Suppressor macrophage treated with lipopolysaccharide for 1 hour (primary cell): ENCODE measurements at regions not wholly inside any gene's neighbourhood (a gene's known extent, or its start where the extent isn't known, plus 50 kb on each side); places are given as distances from the start of the nearest gene placed in this dataset.
"Not testable (repeated sequence)": the region's sequence is repeated elsewhere in the genome, so short reads cannot be mapped to it uniquely, and the experiment has no call there.

Experiments
- DNase-seq, 3 donors: peaks; one replicate each; pipeline ENCODE4 v3.0.0-alpha.2; 2020 to 2022

GRCh38 chr6:12523726-12524125 lies 192.8 kb upstream of the PHACTR1 start:
- no peak for DNase-seq

- DNase-seq, result no peak
These were observed 191.3 kb upstream of the PHACTR1 start for GRCh38 chr6:12525276-12525675.

- no peak for DNase-seq
These were observed 189.2 kb upstream of the PHACTR1 start for GRCh38 chr6:12527339-12527738.

GRCh38 chr6:12528136-12528535 lies 188.4 kb upstream of the PHACTR1 start:
- no peak for DNase-seq

GRCh38 chr6:12528581-12529363 lies 187.8 kb upstream of the PHACTR1 start:
- no peak for DNase-seq

GRCh38 chr6:12529364-12530019 lies 187.1 kb upstream of the PHACTR1 start:
- no peak for DNase-seq

- no peak for DNase-seq
These were observed 186.2 kb upstream of the PHACTR1 start for GRCh38 chr6:12530345-12530744.

- DNase-seq, result no peak
These were observed 183.0 kb upstream of the PHACTR1 start for GRCh38 chr6:12533586-12533985.

GRCh38 chr6:12534069-12534853 lies 182.3 kb upstream of the PHACTR1 start:
- DNase-seq, result no peak

GRCh38 chr6:12535586-12536314 lies 180.8 kb upstream of the PHACTR1 start:
- no peak for DNase-seq

- no peak for DNase-seq
These were observed 180.2 kb upstream of the PHACTR1 start for GRCh38 chr6:12536416-12536815.

- DNase-seq, result no peak
These were observed 179.2 kb upstream of the PHACTR1 start for GRCh38 chr6:12537389-12537788.

GRCh38 chr6:12538881-12539357 lies 177.6 kb upstream of the PHACTR1 start:
- DNase-seq, result no peak

GRCh38 chr6:12542319-12543115 lies 174.1 kb upstream of the PHACTR1 start:
- not testable (repeated sequence) for DNase-seq

- DNase-seq, result no peak
These were observed 172.6 kb upstream of the PHACTR1 start for GRCh38 chr6:12543953-12544352.

- DNase-seq, result no peak
These were observed 171.6 kb upstream of the PHACTR1 start for GRCh38 chr6:12544821-12545565.

GRCh38 chr6:12545619-12546409 lies 170.8 kb upstream of the PHACTR1 start:
- no peak for DNase-seq

- no peak for DNase-seq
These were observed 170.1 kb upstream of the PHACTR1 start for GRCh38 chr6:12546410-12547002.

- DNase-seq, result no peak
These were observed 168.0 kb upstream of the PHACTR1 start for GRCh38 chr6:12548526-12548925.

- not testable (repeated sequence) for DNase-seq
These were observed 167.1 kb upstream of the PHACTR1 start for GRCh38 chr6:12549445-12549844.
